Suprapubic skin (tissue), 4 donors: ENCODE measurements at regions not wholly inside any gene's neighbourhood (a gene's known extent, or its start where the extent isn't known, plus 50 kb on each side); places are given as distances from the start of the nearest gene placed in this dataset.

ENCODE experiments used
- DNase-seq, 2 donors: peaks; one replicate each; pipeline ENCODE4 v3.0.0-alpha.2; 2019; ENCODE audit warnings: low spot score in 2 of 2
- H3K27ac ChIP-seq: fragments of 200-600 bp; sonication (generic); one replicate; pipeline ENCODE4 v1.5.1; 2019
- H3K27me3 ChIP-seq: fragments of 200-600 bp; sonication (generic); one replicate; pipeline ENCODE4 v1.5.1; 2019
- H3K36me3 ChIP-seq: fragments of 200-600 bp; sonication (generic); one replicate; pipeline ENCODE4 v1.5.1; 2019
- H3K4me1 ChIP-seq: fragments of 200-600 bp; sonication (generic); one replicate; pipeline ENCODE4 v1.5.1; 2019
- H3K4me3 ChIP-seq: fragments of 200-600 bp; sonication (generic); one replicate; pipeline ENCODE4 v1.5.1; 2019; ENCODE audit warnings: mild to moderate bottlenecking
- H3K9me3 ChIP-seq: fragments of 200-600 bp; sonication (generic); one replicate; pipeline ENCODE4 v1.5.1; 2019
- EP300 ChIP-seq: sonication (generic); formaldehyde crosslinking; IDR thresholded peaks from one replicate; pipeline ENCODE4 v1.6.1; 2017; ENCODE audit warnings: antibody characterized with exemption
- POLR2A ChIP-seq, 2 donors: fragments of 450-650 bp; IDR thresholded peaks; one replicate each; pipeline ENCODE4 v1.6.1; 2017; ENCODE audit warnings: antibody characterized with exemption in 2 of 2, mild to moderate bottlenecking in 2 of 2, moderate library complexity in 2 of 2
- POLR2AphosphoS5 ChIP-seq, 3 donors: sonication (generic); formaldehyde crosslinking; IDR thresholded peaks; one replicate each; pipeline ENCODE4 v1.6.1; 2017; ENCODE audit warnings: antibody characterized with exemption in 3 of 3
- WGBS: methylation state at CpG from one replicate; pipeline ENCODE4 v1.1.5; 2018; 5-methylcytosine and 5-hydroxymethylcytosine counted together
- TF ChIP-seq, protein P1 (sequence below), 2 donors: fragments of 200-600 bp in 1 of 2; fragments of 450-650 bp in 1 of 2; sonication (generic) in 1 of 2; IDR thresholded peaks; one replicate each; pipeline ENCODE4 v1.5.1; 2016 to 2019; ENCODE audit warnings: antibody characterized with exemption in 2 of 2, mild to moderate bottlenecking in 1 of 2, moderate library complexity in 1 of 2

DNA sequence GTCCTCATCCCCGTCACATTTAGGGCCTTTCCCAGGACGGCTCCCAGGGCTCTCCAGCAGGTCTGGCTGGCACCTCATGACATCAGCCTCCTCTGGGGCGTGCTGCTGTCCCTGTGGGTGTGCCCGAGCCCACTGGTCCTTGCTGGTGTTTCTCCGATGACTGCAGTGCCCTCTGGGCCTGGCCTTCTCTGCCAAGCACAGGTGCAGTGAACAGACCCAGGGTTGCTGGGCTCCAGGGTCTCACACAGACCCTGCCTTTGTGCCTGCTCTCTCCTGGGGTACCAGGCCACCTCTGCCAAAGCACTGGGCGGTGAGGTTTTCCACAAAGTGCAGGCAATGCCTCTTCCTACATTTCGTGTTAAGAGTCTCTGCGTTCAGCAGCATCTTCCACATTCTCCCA, 246.1 kb downstream of the ACKR3 start:
- TF ChIP-seq, protein P1, sequence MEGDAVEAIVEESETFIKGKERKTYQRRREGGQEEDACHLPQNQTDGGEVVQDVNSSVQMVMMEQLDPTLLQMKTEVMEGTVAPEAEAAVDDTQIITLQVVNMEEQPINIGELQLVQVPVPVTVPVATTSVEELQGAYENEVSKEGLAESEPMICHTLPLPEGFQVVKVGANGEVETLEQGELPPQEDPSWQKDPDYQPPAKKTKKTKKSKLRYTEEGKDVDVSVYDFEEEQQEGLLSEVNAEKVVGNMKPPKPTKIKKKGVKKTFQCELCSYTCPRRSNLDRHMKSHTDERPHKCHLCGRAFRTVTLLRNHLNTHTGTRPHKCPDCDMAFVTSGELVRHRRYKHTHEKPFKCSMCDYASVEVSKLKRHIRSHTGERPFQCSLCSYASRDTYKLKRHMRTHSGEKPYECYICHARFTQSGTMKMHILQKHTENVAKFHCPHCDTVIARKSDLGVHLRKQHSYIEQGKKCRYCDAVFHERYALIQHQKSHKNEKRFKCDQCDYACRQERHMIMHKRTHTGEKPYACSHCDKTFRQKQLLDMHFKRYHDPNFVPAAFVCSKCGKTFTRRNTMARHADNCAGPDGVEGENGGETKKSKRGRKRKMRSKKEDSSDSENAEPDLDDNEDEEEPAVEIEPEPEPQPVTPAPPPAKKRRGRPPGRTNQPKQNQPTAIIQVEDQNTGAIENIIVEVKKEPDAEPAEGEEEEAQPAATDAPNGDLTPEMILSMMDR (IDR thresholded peaks at IDR 0.05), result no peak
- no peak overlapping the region for H3K4me3 ChIP-seq
- H3K27ac ChIP-seq, result no peak overlapping the region
- DNase-seq, result no peak
- H3K27me3 ChIP-seq, result peaks cover 3% of the 10 kb centered on the region
- peaks cover 11% of the 10 kb centered on the region for H3K4me1 ChIP-seq
- H3K9me3 ChIP-seq, result no peaks in the 10 kb centered on the region
- no peaks in the 10 kb centered on the region for H3K36me3 ChIP-seq
- WGBS, result 94% methylated on average over 8 of the region's 8 CpGs

- no peak overlapping the region for H3K27ac ChIP-seq
- H3K36me3 ChIP-seq, result no peaks in the 10 kb centered on the region
- 98% methylated on average over 16 of the region's 24 CpGs for WGBS
- H3K9me3 ChIP-seq, result no peaks in the 10 kb centered on the region
- DNase-seq, result no peak
- TF ChIP-seq EP300 (no peak), POLR2A (IDR thresholded peaks at IDR 0.05) (no peak), POLR2AphosphoS5 (IDR thresholded peaks at IDR 0.05) (no peak)
- TF ChIP-seq, protein P1 (IDR thresholded peaks at IDR 0.05), result no peak
- peaks cover 3% of the 10 kb centered on the region for H3K27me3 ChIP-seq
- no peak overlapping the region for H3K4me3 ChIP-seq
- peaks cover 11% of the 10 kb centered on the region for H3K4me1 ChIP-seq
Measured at GRCh38 chr2:236816197-236817170, 246.9 kb downstream of the ACKR3 start.

DNA sequence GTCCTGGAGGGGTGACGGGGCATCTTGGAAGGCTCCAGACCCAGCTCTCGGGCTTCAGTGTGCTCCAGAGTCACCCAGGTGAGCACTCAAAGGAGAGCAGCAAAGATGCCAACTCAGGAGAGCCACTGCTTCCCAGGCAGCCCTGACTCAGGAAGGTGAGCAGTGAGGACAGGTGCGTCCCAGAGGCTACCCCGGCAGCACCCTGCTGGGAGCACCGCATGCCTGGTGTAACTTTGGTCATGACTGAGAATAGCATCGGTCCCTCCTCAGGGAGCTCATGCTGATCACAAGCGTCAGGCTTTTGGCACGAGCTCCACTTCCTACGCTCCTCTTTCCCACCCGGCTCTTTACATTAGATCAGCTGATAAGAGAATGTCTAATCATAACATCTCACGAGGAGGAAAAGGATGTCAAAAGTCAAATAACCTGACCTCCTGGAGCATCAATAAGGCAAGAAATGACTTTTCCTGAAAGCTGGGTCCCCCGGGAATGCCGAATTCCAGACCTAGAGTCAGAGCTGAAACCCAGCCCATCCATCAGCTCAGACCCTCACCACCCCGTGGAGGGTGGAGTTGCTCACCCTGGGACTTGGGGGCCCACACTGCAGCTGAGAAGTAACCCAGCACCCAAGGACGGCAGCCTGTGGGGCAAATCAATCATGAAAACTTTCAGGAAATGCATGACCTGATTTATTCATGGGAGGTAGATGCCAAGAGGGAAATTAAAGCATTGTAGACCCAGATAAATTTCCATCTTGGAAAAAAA, 248.8 kb downstream of the ACKR3 start:
- no peak for TF ChIP-seq EP300
- TF ChIP-seq, protein P1 (IDR thresholded peaks at IDR 0.05), result no peak
- no peak for TF ChIP-seq POLR2A (IDR thresholded peaks at IDR 0.05)
- no peak for TF ChIP-seq POLR2AphosphoS5 (IDR thresholded peaks at IDR 0.05)
- peaks cover 6% of the 10 kb centered on the region for H3K4me1 ChIP-seq
- no peak for DNase-seq
- H3K4me3 ChIP-seq, result no peak overlapping the region
- no peaks in the 10 kb centered on the region for H3K9me3 ChIP-seq
- peaks cover 3% of the 10 kb centered on the region for H3K27me3 ChIP-seq
- H3K27ac ChIP-seq, result no peak overlapping the region
- 62% methylated on average over 9 of the region's 15 CpGs for WGBS
- no peaks in the 10 kb centered on the region for H3K36me3 ChIP-seq

GRCh38 chr2:236819275-236820002, 249.8 kb downstream of the ACKR3 start:
- Histone ChIP-seq H3K27ac (no peak overlapping the region), H3K4me1 (no peaks in the 10 kb centered on the region), H3K4me3 (no peak overlapping the region), H3K36me3 (no peaks in the 10 kb centered on the region), H3K27me3 (peaks cover 3% of the 10 kb centered on the region), H3K9me3 (no peaks in the 10 kb centered on the region)
- TF ChIP-seq, protein P1 (IDR thresholded peaks at IDR 0.05), result no peak
- TF ChIP-seq POLR2A (IDR thresholded peaks at IDR 0.05) (no peak), EP300 (no peak), POLR2AphosphoS5 (IDR thresholded peaks at IDR 0.05) (no peak)
- WGBS, result 90% methylated on average over 19 of the region's 19 CpGs
- DNase-seq, result no peak
